Hematopoietic multipotent progenitor cell treated with erythropoietin and hydrocortisone succinate and interleukin-3 and kit ligand, for 8 days (in vitro differentiated cells): ENCODE measurements at regions not wholly inside any gene's neighbourhood (a gene's known extent, or its start where the extent isn't known, plus 50 kb on each side); places are given as distances from the start of the nearest gene placed in this dataset.
"Not testable (repeated sequence)": the region's sequence is repeated elsewhere in the genome, so short reads cannot be mapped to it uniquely, and the experiment has no call there.

Experiments used
- DNase-seq: peaks from one replicate; pipeline ENCODE4 v3.0.0-alpha.2; 2015

DNA sequence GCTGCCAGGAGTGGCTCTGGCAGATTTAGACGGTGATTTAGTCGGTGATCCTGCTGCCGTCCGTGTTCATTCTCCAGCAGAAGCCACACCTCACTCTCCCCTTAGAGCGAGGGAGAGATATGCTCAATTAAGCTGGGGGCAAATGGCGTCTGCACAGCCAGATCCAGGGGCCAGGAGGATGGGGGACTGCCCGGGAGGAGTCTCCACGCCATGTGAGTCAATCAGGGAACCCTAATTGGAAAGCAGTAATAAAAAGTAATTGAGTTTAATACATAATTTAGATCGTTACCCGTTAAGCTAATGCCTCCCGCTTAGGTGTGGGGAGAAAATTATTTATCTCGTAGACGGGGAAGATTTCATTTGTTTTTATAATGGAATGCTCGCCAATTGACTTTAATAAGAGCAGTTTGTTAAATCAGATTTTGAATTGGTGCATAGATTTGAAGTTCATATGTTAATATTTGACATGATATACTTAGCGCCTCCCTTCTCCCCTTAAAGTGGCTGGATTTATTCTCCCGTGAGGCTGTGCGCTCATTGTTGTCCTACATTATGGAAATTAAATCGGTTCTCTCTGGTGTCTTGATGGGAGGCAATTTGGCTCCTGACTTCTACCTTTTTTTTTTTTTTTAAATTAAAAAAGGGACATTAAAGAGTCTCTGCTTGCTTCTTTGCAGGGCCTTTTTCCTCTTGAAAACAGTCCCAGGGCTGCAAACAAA, 104.9 kb upstream of the C14orf180 start:
- DNase-seq = no peak

- DNase-seq = no peak
Measured at GRCh38 chr14:104475256-104475655, 104.3 kb upstream of the C14orf180 start.

GRCh38 chr14:104475802-104476201, 103.8 kb upstream of the C14orf180 start:
- DNase-seq = no peak

DNA sequence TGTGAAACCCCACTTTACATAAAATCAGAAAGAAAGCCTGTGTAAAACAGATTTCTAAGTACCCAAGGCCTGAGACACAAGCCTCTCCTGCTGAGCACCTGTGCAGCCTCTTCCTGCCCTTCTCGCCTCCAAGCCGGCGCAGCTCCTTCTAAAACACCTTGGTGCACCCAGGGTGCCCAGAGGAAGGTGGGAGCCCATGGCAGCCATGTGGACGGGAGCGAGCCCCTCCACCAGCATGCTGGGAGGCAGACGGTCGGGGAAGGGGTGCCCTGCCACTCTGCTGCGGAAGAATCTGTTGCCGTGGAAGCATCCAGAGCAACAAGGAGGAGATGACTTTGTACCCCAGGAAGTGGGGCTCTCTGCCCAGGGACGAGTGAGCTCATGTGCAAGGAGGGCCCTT, 103.1 kb upstream of the C14orf180 start:
- no peak for DNase-seq

DNA sequence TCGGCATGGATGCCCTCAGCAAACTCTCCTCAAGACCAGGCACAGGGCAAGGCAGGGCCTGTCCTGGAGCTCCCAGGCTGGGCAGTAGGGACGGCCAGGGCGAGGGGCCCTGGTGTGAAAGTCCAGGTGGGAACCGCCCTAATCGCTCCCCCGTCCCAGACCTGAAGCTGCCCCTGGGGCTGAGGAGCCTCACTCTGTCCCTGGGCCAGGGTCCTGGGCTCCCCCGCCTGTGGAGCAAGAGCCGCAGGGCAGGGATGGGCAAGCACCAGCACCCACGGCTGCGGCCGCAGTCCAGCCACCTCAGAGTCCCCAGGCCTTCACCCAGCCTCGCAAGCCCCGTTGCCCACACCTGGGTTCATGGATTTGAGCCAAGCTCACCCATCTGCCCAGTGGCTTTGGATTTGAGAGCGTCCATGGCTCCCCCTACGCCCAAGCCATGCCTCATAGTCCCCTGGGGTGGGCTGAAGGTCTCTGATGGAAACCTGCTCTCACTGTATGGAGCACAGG, 102.4 kb upstream of the C14orf180 start:
- DNase-seq = no peak

GRCh38 chr14:104477666-104478380, 101.7 kb upstream of the C14orf180 start:
- no peak for DNase-seq

DNA sequence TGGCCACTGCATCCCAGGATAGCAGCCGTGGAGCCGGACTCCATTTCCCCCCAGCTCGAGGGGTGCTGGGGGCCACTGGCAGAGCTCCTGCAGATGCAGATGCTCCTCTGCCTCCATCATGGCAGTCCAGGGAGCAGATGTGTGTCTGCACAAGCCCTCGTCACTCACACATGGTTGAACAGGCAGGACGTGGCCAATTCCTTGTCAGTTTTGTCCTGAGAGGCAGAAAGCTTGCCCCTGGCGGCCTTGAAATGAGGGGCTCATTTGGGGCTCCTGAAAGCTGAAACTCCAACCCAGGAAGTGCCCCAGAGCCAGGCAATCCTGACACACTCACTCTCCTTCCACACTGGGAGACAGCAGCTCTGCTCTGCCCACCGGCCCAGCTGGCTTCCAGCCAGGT, 100.9 kb upstream of the C14orf180 start:
- DNase-seq = no peak

GRCh38 chr14:104479901-104480300, 99.7 kb upstream of the C14orf180 start:
- no peak for DNase-seq

GRCh38 chr14:104481323-104481722, 98.2 kb upstream of the C14orf180 start:
- DNase-seq = no peak

DNA sequence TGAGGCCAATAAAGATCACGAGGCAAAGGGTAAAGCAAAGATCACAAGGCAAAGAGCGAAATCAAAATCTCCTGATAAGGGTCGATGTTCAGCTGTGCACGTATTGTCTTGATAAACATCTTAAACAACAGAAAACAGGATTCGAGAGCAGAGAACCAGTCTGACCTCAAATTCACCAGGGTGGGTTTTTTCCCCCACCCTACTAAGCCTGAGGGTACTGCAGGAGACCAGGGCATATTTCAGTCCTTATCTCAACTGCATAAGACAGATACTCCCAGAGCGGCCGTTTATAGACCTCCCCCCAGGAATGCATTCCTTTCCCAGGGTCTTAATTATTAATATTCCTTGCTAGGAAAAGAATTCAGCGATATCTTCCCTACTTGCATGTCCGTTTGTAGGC, 97.5 kb upstream of the C14orf180 start:
- not testable (repeated sequence) for DNase-seq

- no peak for DNase-seq
Measured at GRCh38 chr14:104486222-104486923, 93.2 kb upstream of the C14orf180 start.

GRCh38 chr14:104494483-104494882, 85.1 kb upstream of the C14orf180 start:
- DNase-seq = no peak

- no peak for DNase-seq
Measured at GRCh38 chr14:104496095-104496494, 83.5 kb upstream of the C14orf180 start.

DNA sequence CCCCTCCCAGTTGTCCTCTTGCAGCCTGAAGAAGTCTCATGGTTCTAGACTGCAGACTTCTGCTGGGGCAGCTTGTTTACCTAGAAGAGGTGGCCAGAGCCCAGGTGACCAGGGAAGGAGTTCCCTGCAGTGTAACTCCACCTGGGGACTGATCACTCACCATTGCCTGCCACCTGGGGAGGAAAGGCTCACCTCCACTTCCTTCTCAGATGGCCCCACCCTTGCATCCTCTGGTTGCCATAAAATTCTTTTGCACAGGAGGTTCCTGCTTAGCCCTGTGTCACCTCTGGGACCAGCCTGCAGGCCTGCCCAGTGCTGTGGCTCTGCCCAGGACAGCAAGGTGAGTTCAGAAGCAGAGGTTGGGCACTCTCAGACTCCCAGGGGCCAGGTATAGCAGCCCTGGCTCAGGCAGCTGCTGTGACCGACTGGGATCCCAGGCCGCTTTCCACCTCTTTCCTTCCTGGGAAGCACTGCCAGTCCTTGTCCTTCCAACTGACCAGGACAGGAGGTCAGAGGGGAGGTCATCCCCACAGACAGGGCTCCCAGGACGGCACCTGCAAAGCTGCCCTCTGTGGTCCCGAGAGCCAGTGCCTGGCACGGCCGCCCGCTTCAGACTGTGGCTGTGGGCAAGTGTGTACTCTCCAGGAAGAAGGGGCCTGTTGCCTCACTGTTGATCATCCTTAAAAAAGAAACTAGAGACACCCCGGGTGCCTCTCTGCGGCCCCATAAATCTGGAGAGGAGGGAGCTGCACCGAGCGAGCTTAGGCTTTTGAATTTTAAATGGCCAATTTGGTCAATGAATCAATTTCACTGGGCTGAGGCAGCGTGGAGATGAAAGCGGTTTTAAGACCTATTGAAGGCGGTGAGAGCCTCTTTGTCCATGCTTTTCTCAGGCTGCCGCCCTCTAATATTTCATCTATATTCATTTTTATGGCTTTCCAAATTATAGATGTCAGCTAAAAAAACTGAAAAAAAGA, 79.5 kb upstream of the C14orf180 start:
- DNase-seq = no peak

DNA sequence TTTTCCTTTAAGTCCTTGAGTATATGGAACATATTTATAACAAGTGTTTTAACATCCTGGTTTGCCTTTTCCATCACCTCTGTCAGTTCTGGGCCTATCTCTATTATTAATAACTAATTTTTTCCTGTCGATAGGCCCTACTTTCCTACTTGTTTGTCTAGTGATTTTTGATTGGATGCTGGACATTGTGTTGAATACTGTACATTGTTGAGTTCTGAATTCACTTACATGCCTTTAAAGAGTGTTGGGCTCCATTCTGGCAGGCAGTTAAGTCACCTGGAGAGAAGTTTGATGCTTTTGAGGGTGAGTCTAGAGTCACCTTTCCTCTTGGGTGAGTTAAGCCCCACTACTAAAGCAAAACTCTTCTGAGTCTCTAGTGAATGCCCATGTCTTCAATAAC, 77.5 kb upstream of the C14orf180 start:
- no peak for DNase-seq

DNA sequence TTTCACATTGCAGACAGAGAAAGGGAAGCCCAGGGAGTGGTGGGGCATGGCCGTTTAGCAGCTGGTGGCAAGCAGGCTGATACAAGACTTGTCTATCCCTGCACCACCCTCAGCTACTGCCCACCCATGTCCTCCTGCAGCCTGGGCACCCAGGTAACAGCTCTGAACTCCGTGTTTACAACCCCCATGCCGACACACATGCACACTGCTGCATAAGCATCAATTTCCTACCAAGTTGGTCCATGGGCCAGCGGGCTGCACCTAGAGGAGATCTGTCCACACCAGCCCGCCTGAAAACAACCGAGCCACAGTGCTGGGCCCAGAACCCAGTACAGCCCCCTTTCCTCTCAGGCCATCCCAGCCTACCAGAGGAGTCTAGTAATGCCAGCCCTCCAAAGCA, 75.9 kb upstream of the C14orf180 start:
- no peak for DNase-seq

- DNase-seq = no peak
Measured at GRCh38 chr14:104504172-104504735, 75.3 kb upstream of the C14orf180 start.

DNA sequence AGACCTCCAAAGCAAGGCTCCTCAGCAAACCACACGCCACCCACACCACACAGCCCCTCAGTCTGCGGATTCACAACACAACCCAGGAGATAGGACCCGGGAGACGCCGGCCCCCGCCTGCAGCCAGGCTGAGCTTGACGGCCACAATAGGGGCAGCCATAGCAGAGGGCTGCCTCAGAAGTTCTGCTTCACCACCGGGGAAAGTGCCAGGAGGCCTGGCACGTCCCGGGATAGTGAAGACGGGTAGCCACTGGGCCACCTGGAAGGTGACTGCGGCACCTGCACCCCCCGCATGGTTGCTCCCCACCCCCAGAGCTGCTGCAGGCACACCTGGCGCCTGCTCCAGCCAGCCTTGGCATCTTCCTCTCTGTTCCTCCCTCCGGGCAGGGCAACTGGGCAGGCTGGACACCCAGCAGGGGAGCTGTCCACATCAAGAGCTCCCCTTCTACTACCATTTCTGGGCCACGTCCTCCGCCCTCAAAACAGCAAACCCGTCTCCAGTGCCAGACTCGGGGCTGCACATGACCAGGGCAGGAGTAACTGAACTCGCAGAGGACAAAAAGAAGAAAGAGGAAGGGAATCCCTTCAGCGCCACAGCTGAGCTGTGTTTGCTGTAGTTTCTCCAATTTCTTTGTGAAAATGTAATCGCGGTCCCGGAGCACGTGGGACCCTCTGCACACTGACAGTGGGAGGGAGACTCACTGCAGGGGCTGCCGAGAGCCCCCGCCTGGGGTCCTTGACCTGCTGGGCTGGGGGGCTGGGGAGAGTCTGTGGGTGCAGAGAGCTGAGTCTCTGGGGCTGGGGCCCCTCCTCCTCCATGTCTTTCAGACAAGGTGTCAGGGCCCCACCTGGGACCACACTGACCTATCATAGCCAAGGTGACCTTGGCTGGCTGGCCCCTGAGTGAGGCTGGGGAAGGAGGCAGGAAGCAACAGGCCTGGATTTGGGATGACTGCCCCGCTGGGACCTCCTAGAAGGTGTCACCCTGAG, 74.2 kb upstream of the C14orf180 start:
- no peak for DNase-seq

DNA sequence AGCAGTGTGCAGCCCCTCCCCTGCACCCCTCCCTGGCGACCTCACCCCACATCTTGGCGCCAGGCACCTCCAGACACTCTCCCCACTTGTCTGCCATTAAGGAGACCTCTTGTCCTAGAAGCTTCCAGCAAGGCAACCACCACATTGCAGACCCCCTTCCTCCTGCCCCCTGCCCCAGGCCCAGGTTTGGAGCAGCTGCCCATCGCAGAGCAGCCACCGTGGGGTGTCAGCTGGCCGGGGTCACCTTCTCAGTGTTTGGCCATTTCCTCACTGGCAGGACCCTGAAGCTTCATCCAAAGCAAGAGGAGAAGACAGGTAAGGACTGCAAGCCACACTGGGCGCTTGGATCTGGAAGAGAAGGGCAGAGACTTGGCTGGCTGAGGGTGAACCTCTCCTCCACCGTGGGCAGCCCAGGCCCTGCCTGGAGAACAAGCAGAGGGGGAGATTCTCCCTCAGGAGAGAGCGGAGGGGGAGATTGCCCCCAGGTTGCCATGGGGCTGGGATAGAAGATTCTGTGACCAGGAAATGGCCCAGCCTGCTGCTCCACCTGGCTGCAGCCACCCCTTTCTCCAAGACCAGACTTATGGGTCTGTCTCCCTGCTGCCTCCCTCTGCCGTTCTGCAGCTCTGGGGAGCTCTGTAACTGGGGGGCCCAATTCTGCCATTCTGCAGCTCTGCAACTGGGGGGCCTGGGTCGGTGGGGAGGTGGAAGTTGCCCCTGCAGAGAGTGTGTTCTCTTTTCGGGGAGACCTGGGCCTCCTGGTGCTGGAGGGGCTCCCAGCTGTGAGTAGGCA, 72.9 kb upstream of the C14orf180 start:
- DNase-seq = no peak

DNA sequence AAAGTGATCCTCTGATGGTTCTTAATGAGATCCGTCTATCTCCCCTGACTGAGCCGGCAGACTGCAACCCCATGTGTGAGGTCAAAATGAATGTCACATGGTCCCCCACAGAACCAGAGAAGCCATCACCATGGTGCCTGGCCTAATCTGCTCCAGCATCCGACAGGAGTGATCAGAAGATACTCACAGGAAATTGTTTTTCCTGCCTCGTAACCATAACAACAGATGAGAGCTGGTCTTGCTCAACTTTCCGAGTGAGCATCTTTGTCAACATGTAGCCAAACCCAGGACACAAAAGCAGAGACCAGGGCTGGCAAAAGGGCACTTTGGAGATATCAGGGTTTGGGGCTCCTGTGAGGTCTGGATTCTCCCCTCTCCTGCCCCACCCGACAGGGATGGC, 72.1 kb upstream of the C14orf180 start:
- DNase-seq = no peak
